Spleen (tissue), 7 donors: ENCODE measurements at regions not wholly inside any gene's neighbourhood (a gene's known extent, or its start where the extent isn't known, plus 50 kb on each side); places are given as distances from the start of the nearest gene placed in this dataset.

Experiments used
- CTCF ChIP-seq, 11 experiments: fragments of 200-600 bp in 7 of 11; fragments of 450-650 bp in 4 of 11; sonication (generic) in 4 of 11; IDR thresholded peaks in 8 of 11; conservative IDR thresholded peaks in 3 of 11; 1 replicate in 7 of 11; 2 replicates in 4 of 11; pipeline versions ENCODE4 v1.4.0 to v1.8.0; 2016 to 2021; ENCODE audit warnings: antibody characterized with exemption in 11 of 11, inconsistent platforms in 4 of 11, mild to moderate bottlenecking in 1 of 11
- POLR2A ChIP-seq, 3 donors: fragments of 450-650 bp; IDR thresholded peaks; one replicate each; pipeline ENCODE4 v1.5.1; 2017; ENCODE audit warnings: antibody characterized with exemption in 3 of 3, mild to moderate bottlenecking in 1 of 3
- POLR2AphosphoS5 ChIP-seq, 3 donors: sonication (generic); formaldehyde crosslinking; IDR thresholded peaks; one replicate each; pipeline ENCODE4 v1.5.1; 2017; ENCODE audit warnings: antibody characterized with exemption in 3 of 3
- donor health status: DM: no; HTN: no; CAD: no; lungs with moderate emphysema.
- donor health status: DM: no; HTN: no; CAD: no.
- donor health status: DM: no; HTN: no; CAD: no.

GRCh38 chr17:27078296-27078695, 215.6 kb upstream of the WSB1 start:
- TF ChIP-seq POLR2AphosphoS5 (IDR thresholded peaks at IDR 0.05): no peak
- TF ChIP-seq CTCF (IDR thresholded peaks at IDR 0.05 in 8 of 11, conservative IDR thresholded peaks at IDR 0.05 in 3 of 11): no peak
- no peak for TF ChIP-seq POLR2A (IDR thresholded peaks at IDR 0.05)
